Activated naive CD8-positive, alpha-beta T cell treated with anti-CD3 and anti-CD28 coated beads, Interleukin-2, amount 50 U/mL, for 24 hours (primary cell): ENCODE measurements at regions not wholly inside any gene's neighbourhood (a gene's known extent, or its start where the extent isn't known, plus 50 kb on each side); places are given as distances from the start of the nearest gene placed in this dataset.

ENCODE experiments used
- ATAC-seq: fragments of 150-1000 bp; cut with Tn5 transposase; one replicate; pipeline ENCODE4 v1.10.0; 2021
- DNase-seq: peaks from one replicate; pipeline ENCODE4 v3.0.0; 2021
- H3K27ac Mint-ChIP-seq: one replicate; pipeline ENCODE4 v1.8.0; 2021; ENCODE audit warnings: mild to moderate bottlenecking, mixed read lengths
- H3K27me3 Mint-ChIP-seq: one replicate; pipeline ENCODE4 v1.8.0; 2021; ENCODE audit warnings: mixed read lengths
- H3K36me3 Mint-ChIP-seq: one replicate; pipeline ENCODE4 v1.8.0; 2021; ENCODE audit warnings: low read depth, mixed read lengths
- H3K4me1 Mint-ChIP-seq: one replicate; pipeline ENCODE4 v1.8.0; 2021; ENCODE audit warnings: mixed read lengths
- H3K4me3 Mint-ChIP-seq: one replicate; pipeline ENCODE4 v1.8.0; 2021; ENCODE audit warnings: mild to moderate bottlenecking, moderate library complexity, mixed read lengths
- H3K9me3 Mint-ChIP-seq: one replicate; pipeline ENCODE4 v1.8.0; 2021; ENCODE audit warnings: mixed read lengths

DNA sequence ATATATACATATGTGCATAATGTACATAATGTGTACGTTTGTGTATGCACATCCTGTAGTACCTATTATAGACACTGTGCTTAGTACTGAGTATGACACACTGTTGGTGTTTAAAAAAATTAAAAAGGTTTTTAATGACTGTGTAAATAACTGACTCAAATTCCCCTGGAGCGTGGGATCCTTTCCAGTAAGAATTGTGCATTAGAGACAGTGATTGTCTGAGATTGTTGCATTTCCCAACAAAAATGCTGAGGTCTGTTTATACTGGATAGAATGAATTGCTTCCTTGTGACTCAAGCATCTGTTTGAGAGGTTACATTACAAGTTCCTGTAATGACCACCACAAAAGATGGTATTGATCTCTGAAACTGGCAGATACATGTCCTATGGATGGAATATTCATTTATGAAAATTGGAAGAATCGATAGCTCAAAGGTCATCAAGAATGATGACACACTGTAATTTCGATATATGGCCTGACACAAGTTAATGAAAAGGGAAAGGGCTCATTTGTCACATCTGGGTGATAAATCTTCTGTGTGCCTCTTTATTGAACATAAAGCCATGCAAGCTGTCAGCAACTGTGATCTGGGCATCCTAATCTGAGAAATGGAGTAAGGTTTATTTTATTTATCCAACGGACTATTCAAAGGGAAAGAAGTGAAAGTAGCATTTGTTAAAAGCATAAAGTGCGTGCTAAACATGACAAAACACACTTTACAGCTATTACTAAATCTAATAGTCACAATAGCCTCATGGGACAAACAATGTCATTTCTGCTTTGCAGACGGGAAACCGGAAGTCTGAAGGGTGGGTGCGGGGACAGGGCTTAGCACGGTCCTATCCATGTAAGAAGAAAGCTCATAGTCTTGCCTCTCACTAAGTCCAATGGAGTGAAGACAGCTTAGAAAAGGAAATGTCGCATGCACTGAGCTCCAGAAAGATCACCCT is 228.8 kb downstream of the CDH11 start:
- Mint-ChIP-seq H3K36me3 (no peaks in the 10 kb centered on the region), H3K9me3 (peaks cover 4% of the 10 kb centered on the region), H3K27ac (no peak overlapping the region), H3K4me3 (no peak overlapping the region), H3K4me1 (no peaks in the 10 kb centered on the region), H3K27me3 (no peaks in the 10 kb centered on the region)
- ATAC-seq: no peak
- DNase-seq: no peak

DNA sequence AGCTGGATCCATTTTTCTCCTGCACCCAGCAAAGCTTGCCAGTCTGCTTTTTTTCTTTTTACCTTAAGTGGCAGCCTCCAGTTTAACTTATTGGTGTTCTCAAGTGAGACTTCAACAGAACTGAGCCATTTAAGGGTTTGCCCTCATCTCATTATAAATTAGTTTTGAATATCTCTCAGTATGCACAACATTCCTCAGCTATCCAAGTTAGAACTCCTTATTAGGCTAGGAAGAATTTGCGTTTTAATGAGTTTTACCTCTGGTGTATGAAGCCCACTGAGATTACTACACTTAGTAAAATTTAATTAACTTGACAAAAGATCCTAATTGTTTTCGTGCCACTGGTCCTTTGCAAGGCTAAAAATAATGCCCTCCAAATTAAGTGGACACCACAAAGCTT is 232.4 kb downstream of the CDH11 start:
- DNase-seq: no peak
- peaks cover 4% of the 10 kb centered on the region for H3K9me3 Mint-ChIP-seq
- H3K36me3 Mint-ChIP-seq: no peaks in the 10 kb centered on the region
- no peaks in the 10 kb centered on the region for H3K27me3 Mint-ChIP-seq
- no peaks in the 10 kb centered on the region for H3K4me1 Mint-ChIP-seq
- no peak overlapping the region for H3K4me3 Mint-ChIP-seq
- no peak for ATAC-seq
- no peak overlapping the region for H3K27ac Mint-ChIP-seq

DNA sequence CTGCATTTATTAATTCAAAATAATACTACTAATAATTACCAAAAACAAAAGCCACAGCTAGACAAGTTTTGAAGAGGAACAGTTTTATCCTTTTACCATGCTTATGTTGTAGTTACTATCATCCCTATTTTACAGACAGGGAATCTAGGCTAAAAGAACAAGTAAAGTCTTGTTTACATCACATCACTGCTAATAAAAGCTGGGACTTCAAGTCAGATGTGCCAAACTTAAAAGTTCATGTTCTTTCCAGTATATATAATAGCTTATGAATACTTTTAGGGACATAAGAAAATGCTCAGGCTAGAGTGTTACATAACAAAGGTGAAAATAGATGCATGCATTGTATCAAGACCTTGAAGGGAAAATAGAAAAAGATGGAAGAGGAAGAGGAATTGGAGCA is 234.2 kb downstream of the CDH11 start:
- Mint-ChIP-seq H3K4me3 (no peak overlapping the region), H3K27ac (no peak overlapping the region), H3K4me1 (no peaks in the 10 kb centered on the region), H3K27me3 (no peaks in the 10 kb centered on the region), H3K9me3 (peaks cover 4% of the 10 kb centered on the region), H3K36me3 (no peaks in the 10 kb centered on the region)
- ATAC-seq (no peak), DNase-seq (no peak)

DNA sequence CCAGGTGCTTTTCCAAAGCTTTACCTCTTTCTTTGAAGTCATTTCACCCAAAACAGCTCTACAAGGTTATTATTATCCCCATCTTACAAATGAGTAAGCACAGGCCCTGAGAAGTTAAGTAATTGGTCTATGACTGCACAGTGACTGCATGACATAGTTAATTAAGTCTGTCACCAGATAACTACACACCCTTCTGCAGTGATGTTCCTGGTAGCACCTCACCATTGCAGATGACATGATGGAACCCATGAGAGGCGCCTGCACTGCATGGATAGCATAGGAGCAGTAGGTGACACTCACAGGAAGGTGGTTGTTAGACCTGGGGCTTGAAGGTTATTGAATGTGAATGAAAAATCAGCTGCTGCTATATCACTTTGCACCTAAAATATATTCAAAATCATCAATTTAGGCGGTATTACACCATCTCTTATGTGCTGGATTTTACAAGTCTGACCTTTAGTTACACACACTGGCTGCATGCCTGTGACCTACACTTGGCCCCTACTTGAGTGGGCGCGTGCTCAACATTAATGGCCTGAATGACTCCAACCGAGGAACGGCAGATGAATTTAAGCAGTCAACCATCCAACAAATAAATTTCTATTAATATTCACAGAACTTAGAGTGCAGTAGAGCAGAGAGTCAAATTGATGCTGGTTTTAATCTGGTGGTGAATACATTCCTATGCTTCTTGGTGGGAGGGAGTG is 239.6 kb downstream of the CDH11 start:
- no peak for DNase-seq
- Mint-ChIP-seq H3K27ac (no peak overlapping the region), H3K27me3 (no peaks in the 10 kb centered on the region), H3K36me3 (no peaks in the 10 kb centered on the region), H3K9me3 (peaks cover 1% of the 10 kb centered on the region), H3K4me3 (no peak overlapping the region), H3K4me1 (no peaks in the 10 kb centered on the region)
- ATAC-seq: no peak

DNA sequence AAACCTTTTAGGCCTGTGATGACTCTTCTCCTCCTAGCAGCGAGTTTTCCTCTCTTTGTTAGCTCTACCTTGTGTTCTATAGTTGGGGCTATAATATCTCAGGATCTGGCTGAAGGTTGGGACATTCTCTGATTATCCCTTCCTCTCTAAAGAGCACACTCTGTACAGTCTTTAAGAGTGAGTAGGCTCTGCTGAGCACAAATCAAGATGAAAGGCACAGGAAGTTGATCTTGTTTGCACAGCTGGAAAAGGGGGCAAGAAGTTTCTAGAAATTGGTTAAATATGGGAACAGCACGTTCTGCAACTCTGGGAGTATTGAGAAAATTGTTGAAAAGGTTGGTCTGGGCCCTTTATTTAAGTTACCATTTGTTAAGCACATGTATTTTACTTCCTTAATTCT is 240.9 kb downstream of the CDH11 start:
- Mint-ChIP-seq H3K36me3 (no peaks in the 10 kb centered on the region), H3K4me1 (no peaks in the 10 kb centered on the region), H3K27me3 (no peaks in the 10 kb centered on the region), H3K4me3 (no peak overlapping the region), H3K27ac (no peak overlapping the region), H3K9me3 (peaks cover 7% of the 10 kb centered on the region)
- DNase-seq: no peak
- no peak for ATAC-seq

DNA sequence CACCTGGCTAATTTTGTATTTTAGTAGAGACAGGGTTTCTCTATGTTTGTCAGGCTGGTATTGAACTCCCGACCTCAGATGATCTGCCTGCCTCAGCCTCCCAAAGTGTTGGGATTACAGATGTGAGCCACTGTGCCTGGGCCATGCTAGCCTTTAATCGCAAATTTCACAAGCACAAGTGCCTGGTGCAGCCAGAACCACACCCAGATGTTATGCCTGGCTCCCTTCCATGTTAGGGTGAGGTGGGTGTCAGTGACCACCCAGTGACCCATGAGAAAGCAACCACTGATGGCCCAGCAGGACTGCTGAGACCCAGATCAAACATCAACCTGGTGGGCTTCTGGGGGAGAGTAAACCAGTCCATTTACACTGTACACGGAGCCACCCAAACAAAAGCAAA is 241.9 kb downstream of the CDH11 start:
- Mint-ChIP-seq H3K4me3 (no peak overlapping the region), H3K27me3 (no peaks in the 10 kb centered on the region), H3K36me3 (no peaks in the 10 kb centered on the region), H3K9me3 (peaks cover 12% of the 10 kb centered on the region), H3K4me1 (no peaks in the 10 kb centered on the region), H3K27ac (no peak overlapping the region)
- no peak for ATAC-seq
- no peak for DNase-seq

DNA sequence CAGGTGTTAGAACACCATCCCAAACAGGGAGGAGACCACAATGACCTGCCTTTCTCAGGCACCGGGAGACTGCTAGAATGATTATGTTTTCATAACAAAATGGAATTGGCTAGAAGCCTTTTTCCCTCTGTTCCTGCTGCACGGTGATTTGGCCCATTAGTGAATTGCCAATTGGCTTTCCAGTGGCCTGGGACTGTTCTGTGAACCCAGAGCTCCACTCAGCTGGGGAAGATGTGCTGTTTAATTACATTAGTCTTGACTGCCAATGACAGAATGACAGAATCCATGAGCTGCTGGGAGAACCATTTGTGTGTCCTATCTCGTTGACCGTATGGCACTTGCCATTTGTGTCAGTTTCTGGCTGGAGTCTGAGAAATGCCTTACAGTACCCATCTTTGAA is 242.9 kb downstream of the CDH11 start:
- no peak overlapping the region for H3K27ac Mint-ChIP-seq
- no peak for DNase-seq
- H3K9me3 Mint-ChIP-seq: peaks cover 12% of the 10 kb centered on the region
- ATAC-seq: no peak
- no peaks in the 10 kb centered on the region for H3K27me3 Mint-ChIP-seq
- no peaks in the 10 kb centered on the region for H3K36me3 Mint-ChIP-seq
- H3K4me3 Mint-ChIP-seq: no peak overlapping the region
- H3K4me1 Mint-ChIP-seq: no peaks in the 10 kb centered on the region

DNA sequence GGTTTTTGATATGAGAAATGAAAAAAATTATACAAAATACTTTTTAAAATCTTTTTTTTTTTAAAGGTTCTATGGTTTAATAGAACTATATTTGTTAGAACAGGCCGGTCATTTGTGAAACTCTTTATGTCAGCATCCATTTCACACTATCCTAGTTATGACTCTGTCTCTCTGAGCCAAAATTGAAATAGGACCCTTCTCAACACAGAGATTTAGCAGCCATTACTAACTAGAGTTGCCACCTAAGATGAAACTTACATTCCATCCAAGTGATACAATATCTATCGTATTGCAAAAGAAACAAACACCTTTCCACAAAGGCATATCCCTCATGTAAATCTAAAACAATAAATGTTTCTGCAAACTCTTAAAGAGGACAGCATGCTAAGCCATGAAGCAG is 249.8 kb downstream of the CDH11 start:
- ATAC-seq: no peak
- Mint-ChIP-seq H3K36me3 (no peaks in the 10 kb centered on the region), H3K4me1 (no peaks in the 10 kb centered on the region)

DNA sequence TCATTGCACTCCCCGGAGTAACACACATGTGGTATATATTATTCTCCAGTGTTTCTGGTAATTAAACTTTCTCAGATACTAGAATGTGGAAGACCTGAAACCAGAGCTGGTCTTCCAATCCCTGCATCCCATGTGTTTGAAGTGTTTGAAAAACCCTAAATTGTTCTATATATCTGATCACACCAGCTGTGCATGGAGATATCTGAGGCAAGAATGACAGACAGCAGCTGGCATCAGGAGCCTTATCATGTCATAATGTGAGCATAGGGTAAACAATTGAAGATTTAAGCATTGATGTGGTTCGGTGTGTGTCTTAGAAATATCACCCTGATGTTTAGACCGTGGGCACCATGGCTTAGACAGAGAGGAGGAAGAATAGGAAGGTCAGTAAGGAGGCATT is 251.0 kb downstream of the CDH11 start:
- Mint-ChIP-seq H3K27ac (no peak overlapping the region), H3K36me3 (no peaks in the 10 kb centered on the region), H3K27me3 (no peaks in the 10 kb centered on the region), H3K4me3 (no peak overlapping the region), H3K9me3 (peaks cover 23% of the 10 kb centered on the region), H3K4me1 (no peaks in the 10 kb centered on the region)
- DNase-seq (no peak), ATAC-seq (no peak)

More for the DNA sequence above, 249.8 kb downstream of the CDH11 start:
- Mint-ChIP-seq H3K4me3 (no peak overlapping the region), H3K9me3 (peaks cover 28% of the 10 kb centered on the region), H3K27ac (no peak overlapping the region), H3K27me3 (no peaks in the 10 kb centered on the region)
- DNase-seq: no peak

DNA sequence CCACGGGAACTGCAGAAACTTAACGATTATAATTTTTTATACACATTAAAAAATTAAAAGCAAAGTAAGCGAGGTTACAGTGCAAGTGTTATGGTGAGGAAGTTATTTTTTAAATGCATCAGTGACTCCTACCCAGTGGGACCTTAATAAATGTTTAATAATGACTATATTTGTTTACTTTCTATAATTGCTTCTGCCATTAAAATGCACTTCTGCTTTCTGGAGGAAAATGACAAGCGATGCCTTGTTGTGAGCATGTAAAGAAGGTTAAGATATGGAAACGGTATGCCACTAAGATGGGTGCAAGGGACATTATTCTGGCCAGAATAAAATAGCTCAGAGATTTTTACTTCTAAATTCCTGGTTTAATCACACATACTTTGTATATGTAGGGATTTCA is 252.1 kb downstream of the CDH11 start:
- Mint-ChIP-seq H3K4me1 (no peaks in the 10 kb centered on the region), H3K4me3 (no peak overlapping the region), H3K27ac (no peak overlapping the region), H3K36me3 (no peaks in the 10 kb centered on the region), H3K27me3 (no peaks in the 10 kb centered on the region), H3K9me3 (peaks cover 19% of the 10 kb centered on the region)
- DNase-seq (no peak), ATAC-seq (no peak)

DNA sequence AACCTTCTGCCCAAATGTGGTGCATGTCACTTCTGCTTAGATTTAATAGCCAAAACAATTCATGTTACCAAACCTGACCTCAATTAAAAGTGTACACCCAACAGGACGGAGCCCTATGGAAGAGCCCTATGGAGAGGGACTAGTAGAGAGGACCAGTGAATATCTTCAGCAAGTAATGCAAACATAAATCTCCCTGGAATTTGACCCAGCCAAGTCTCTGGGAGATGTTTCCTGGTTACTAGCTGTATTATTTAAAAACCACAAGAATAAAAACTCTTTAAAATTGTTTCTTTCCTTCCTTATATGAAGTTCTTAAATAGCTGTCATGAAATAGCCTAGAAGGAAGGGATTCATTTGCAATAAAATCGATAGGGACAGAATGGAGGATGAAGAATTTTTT is 255.8 kb downstream of the CDH11 start:
- no peaks in the 10 kb centered on the region for H3K36me3 Mint-ChIP-seq
- H3K9me3 Mint-ChIP-seq: peaks cover 17% of the 10 kb centered on the region
- no peaks in the 10 kb centered on the region for H3K27me3 Mint-ChIP-seq
- ATAC-seq (no peak), DNase-seq (no peak)
- H3K27ac Mint-ChIP-seq: no peak overlapping the region
- no peaks in the 10 kb centered on the region for H3K4me1 Mint-ChIP-seq
- no peak overlapping the region for H3K4me3 Mint-ChIP-seq

DNA sequence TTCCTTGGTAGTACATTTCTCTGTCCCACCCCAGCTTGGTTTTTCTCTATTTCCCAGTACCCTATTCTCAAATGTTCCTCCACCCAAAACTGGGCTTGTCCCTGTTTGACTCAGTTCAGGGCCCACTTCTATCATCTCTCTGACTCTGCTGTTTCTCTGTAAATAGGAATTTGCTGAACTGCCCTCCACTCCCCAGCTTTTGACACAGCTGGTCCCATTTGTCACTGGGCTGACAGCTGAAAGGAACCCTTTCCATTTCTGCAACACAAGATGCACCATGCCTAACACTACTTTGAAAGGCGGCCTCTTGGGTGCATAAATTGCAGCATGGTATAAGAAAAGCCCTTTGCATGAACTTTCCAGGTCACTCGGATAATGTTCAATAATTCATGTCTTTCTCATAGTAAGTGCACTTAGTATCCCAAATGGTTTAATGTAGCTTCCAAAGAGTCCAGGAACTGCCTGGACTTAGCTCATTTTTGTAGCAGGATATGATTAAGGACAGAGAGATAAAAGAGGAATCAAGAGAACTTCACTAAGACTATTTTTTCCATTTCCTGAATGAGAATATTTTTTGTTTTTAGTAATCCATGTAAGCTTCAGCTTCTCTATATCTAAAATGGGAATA is 256.7 kb downstream of the CDH11 start:
- H3K27ac Mint-ChIP-seq: no peak overlapping the region
- DNase-seq: no peak
- H3K4me3 Mint-ChIP-seq: no peak overlapping the region
- no peaks in the 10 kb centered on the region for H3K4me1 Mint-ChIP-seq
- H3K27me3 Mint-ChIP-seq: no peaks in the 10 kb centered on the region
- no peak for ATAC-seq
- H3K36me3 Mint-ChIP-seq: no peaks in the 10 kb centered on the region
- H3K9me3 Mint-ChIP-seq: peaks cover 18% of the 10 kb centered on the region

DNA sequence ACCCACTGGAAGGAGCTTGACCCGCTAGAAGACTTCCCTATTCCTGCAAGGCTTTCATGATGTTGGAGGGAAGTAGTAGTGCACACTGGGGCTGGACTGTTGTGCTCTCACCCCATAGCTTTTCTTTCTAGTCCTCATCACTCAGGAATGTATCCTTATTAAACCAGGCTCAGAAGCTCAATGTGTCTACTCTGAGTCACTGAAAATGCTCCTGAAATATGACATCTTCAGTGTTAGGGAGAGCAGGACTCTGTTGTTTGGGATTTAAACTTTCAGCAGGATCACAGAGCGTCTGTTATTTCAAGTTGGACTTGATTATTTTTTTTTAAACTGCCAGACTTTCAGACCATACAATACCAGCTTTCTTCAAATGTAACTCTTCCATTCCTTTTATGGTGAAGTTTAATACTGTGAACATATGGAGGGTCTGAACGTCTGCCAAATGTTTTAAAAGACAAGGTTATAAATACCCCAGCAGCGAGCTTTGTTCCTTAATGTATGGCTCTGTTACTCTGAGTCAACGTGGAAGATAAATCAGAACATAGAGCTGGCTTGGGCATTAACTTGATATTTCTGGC is 257.5 kb downstream of the CDH11 start:
- no peak for DNase-seq

DNA sequence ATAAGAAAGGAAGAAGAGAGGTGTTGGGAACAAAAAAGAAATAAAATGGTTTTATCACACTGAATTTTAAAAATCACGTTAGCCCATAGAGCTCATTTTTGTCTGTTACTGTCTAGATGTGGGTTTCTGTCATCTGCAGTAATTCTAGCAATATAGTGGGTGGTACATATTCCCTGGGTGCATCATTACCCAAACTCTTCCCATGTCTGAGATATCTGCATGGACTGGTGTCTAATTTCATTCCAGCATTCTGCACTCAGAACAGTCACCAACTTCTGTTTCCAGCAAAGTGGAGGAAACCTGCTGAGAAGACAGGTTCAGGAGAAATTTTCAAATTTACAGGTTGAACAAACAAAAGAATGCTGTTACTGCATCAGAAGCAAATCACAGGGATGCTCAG is 263.8 kb downstream of the CDH11 start:
- Mint-ChIP-seq H3K36me3 (no peaks in the 10 kb centered on the region), H3K27me3 (no peaks in the 10 kb centered on the region), H3K4me3 (no peak overlapping the region), H3K4me1 (no peaks in the 10 kb centered on the region), H3K9me3 (peaks cover 17% of the 10 kb centered on the region), H3K27ac (no peak overlapping the region)
- DNase-seq (no peak), ATAC-seq (no peak)

More for the DNA sequence above, 257.5 kb downstream of the CDH11 start:
- Mint-ChIP-seq H3K4me3 (no peak overlapping the region), H3K27me3 (no peaks in the 10 kb centered on the region), H3K9me3 (peaks cover 18% of the 10 kb centered on the region), H3K4me1 (no peaks in the 10 kb centered on the region), H3K27ac (no peak overlapping the region), H3K36me3 (no peaks in the 10 kb centered on the region)
- ATAC-seq: no peak
